Fibroblast of peridontal ligament (primary cell): ENCODE measurements at regions not wholly inside any gene's neighbourhood (a gene's known extent, or its start where the extent isn't known, plus 50 kb on each side); places are given as distances from the start of the nearest gene placed in this dataset.
"Not testable (repeated sequence)": the region's sequence is repeated elsewhere in the genome, so short reads cannot be mapped to it uniquely, and the experiment has no call there.

ENCODE experiments used
- DNase-seq: peaks from one replicate; pipeline ENCODE4 v3.0.0-alpha.2; 2010; ENCODE audit errors: extremely low read depth

DNA sequence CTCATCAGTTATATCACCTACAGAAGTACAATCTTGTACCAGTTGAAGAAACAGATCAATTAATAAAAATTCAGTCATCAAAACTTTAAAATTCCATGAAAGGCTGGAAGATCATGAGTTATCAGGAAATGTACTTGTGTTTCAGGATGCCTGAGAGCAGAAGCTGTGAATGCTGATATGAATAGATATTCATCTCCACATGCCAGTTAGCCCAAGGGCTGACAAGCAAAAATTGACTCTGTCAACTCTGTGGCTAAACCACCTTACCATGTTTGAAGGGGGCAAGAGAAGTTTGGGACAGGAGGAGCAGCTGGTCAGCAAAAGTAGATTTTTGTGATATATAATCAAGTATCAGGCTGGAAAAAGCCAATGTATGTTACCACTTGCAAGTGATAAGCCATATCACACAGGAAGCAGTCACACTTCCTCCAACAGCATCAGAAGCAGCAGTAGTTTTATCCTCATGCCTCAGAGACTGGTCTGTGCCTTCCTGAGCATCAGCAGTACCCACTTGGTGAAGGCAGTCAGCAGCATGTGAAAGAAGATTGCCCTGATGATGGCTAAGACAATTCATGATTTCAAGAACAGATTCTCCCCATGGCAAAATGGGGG lies 328.2 kb upstream of the CNTNAP5 start:
- no peak for DNase-seq

- no peak for DNase-seq
These were observed 309.6 kb upstream of the CNTNAP5 start for GRCh38 chr2:123715467-123715982.

DNA sequence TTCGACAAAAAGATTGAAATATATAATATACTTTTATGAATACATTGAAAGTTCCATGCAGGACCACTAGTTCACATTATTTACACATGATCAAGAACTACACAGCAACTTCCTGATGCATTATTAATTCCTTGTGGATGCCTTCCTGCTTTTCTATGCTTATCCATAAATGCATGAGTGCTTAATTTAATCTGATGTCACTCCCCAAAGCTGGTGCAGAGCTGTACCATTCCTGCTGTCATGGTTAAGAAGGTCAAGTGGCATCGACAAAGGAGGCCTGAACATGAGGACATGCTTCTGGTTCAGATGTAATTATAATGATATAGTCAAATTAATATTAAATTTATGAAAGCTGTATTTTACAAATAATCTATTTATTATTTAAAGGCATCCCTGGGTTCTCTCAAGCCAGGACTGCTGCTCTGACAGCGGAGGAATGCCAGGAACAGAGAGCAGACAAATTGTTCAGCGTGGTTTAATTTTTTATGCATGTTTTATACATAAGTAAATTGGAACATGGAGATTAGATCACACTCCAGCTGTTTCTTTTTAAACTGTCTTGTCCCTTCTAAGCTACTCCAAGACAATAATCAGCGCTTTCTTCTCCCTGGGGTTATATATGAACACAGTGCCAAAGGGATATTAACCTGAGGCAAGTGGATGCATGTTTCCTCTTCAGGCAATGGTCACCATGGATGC lies 307.3 kb upstream of the CNTNAP5 start:
- no peak for DNase-seq

DNA sequence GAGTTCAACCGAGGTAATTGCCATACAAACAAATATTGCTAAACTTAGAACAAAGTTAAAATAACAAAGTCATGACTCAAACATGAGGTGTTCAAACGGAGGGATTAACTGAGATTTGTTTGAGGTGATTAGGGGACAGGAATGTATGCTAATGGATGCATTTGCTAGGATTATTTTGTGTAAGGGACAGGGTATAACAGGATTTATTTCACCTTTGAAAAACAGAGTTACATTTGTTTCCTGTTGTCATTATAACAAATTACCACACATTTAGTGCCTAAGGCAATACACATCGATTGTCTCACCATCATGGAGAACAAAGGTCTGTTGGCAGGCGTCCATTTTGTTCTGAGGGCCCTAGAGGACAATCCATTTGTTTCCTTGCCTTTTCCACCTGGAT lies 304.3 kb upstream of the CNTNAP5 start:
- DNase-seq = no peak

GRCh38 chr2:123723706-123724105 lies 301.4 kb upstream of the CNTNAP5 start:
- DNase-seq = no peak

GRCh38 chr2:123732563-123732962 lies 292.5 kb upstream of the CNTNAP5 start:
- no peak for DNase-seq

GRCh38 chr2:123737371-123737770 lies 287.7 kb upstream of the CNTNAP5 start:
- no peak for DNase-seq

GRCh38 chr2:123738643-123739042 lies 286.4 kb upstream of the CNTNAP5 start:
- no peak for DNase-seq

DNA sequence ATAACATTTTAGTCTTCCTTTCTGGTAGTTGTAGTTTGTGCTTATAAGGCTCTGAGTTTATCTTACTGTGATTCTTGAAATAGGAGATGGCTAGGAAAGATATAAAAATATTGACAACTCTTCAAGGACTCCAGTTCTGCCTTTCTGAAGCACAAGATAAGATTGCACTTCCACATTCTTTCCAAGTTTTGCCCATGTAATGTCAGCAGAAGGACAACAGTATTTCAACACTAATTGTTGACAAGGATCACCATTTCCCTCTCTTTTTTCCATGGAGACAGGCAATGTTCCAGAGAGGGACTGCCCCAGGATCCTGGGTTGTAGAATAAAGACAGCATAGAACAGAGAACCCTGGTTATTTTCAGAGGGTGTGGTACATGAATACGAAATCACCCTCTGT lies 279.1 kb upstream of the CNTNAP5 start:
- no peak for DNase-seq

- DNase-seq = no peak
These were observed 277.8 kb upstream of the CNTNAP5 start for GRCh38 chr2:123747326-123747725.

DNA sequence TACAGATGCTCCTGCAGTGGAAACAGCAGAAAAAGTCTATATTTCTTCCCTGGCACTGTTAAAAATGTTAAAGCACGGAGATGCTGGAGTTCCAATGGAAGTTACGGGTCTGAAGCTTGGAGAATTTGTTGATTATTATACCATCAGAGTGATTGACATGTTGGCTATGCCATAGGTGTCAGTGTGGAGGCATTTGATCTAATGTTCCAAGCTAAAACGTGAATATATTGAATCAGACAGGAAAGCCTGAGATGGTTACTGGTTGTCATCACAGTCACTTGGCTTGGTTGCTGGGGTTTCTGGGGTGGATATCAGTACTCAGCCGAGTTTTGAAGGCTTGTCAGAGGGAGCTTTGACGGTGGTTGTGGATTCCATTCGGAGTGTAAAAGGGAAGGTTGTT lies 262.9 kb upstream of the CNTNAP5 start:
- no peak for DNase-seq

DNA sequence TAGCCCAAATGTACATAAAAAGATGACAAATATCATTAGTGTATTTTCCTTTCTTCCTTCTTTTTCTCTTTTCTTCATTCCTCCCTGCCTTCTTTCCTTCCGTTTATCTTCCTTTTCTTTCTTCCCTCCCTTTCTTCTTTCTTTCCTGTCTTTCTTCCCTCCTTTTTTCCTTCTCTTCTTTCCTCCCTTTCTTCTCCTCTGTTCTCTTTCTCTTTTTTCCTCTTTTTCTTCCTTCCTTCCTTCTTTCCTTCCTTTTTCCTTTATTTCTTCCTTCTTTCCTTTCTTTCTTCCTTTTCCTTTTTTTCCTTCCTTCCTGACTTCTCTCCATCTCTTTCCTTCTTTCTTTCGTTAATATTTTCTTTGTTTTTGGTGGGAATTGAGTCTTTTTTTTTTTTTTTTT lies 256.9 kb upstream of the CNTNAP5 start:
- DNase-seq = no peak

- DNase-seq = no peak
These were observed 256.1 kb upstream of the CNTNAP5 start for GRCh38 chr2:123769001-123769400.

- DNase-seq = no peak
These were observed 253.9 kb upstream of the CNTNAP5 start for GRCh38 chr2:123770996-123771720.

DNA sequence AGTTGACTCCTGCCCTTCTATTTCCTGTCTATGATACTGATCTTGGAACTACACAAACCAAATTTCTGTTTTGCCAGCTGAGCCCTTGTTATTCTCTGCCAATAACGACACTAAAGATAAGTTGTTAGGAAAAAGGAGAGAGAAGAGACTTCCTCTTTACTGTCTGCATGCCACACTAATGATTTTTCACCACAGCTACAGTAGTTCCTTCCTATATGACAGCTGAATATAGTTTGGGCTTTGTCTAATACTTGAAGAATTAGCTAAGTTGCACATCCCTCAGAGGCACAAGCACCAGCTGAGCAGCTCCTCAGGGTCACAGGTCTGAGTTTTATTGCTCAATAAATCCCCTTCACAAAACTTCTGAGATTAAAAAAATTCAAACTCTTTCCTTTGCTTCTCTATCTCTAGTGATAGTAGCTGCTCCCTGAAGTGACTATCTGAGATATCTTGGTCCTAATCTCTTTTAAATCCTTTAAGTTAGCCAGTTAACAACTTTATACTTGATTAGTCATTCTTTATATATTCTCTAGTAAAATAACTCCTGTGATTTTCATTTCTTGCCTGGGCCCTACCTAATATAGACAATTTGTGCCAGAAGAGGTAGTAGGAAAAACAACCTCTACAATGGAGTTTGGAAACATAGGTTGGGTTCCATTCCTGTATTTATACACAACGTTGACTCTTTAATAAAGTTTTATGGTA lies 253.0 kb upstream of the CNTNAP5 start:
- DNase-seq = no peak

- no peak for DNase-seq
These were observed 248.0 kb upstream of the CNTNAP5 start for GRCh38 chr2:123777116-123777515.

DNA sequence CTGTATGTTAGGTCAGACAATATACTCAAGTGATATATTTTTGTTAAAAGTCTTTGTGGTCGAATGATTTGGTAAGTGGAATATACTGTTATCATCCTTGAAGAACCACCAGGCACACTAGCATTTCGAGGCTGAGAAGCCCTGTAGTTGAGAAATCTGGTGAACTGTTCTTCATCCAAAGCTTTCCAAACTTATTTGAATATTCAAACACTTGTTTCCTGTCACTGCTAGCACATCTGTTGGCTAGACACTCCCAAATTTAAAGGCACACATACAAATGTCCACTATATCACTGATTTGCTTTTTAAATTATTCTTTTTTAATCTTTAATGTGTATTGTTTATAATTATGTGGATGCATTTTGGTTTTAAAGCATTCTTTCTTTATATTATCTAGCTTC lies 241.9 kb upstream of the CNTNAP5 start:
- no peak for DNase-seq

DNA sequence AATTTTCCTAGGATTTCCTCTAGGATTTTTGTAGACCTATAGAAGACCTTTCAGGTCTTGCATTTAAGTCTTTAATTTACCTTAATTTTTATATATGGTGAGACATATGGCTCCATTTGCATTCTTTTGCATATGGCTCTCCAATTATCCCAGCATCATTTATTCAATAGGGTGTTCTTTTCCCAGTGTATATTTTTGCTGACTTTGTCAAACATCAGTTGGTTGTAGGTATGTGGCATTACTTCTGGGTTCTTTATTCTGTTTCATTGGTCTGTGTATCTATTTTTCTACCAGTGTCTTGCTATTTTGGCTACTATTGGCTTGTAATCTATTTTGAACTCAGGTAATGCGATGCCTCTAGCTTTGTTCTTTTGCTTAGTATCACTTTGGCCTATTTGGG lies 239.8 kb upstream of the CNTNAP5 start:
- no peak for DNase-seq

DNA sequence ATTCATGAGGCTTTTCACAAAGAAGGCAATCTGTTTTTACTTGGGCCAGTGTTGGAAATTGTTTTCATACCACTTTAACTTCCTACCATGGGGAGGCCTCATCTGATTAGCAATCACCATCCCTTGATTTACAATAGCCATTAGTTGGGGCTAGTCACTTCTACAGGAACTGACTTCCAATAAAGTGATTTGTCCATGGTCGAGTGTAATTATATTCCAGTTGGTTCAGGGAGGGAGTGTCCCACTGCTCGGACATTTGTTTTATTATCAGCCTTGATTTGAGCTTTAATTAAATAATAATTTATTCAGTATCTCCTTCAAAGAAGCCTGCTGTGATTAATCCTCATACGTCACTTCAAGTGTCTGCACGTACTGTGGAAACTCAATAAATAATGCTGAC lies 233.9 kb upstream of the CNTNAP5 start:
- no peak for DNase-seq

DNA sequence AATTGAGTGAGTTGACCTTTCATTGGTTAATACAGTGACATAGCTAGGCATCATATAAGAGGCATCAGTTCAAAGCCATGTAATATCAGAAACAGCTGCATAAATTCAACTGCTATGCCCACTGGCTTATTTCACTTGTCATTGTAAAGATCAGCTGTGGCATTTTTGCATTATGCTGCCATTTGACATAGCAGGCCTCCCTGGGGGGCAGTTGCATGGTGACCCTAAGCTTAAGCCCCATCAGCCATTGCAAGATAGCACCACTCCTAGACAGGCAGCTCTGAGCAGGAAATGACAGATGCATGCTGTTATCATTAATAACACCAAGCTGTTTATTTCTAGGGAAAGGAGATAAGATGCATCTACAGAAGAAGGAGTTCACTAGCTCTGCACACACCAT lies 233.4 kb upstream of the CNTNAP5 start:
- no peak for DNase-seq

- DNase-seq = not testable (repeated sequence)
These were observed 221.0 kb upstream of the CNTNAP5 start for GRCh38 chr2:123804126-123804525.

GRCh38 chr2:123805746-123806145 lies 219.3 kb upstream of the CNTNAP5 start:
- DNase-seq = not testable (repeated sequence)
